ENCODE measurements at regions not wholly inside any gene's neighbourhood (a gene's known extent, or its start where the extent isn't known, plus 50 kb on each side); places are given as distances from the start of the nearest gene placed in this dataset.

DNA sequence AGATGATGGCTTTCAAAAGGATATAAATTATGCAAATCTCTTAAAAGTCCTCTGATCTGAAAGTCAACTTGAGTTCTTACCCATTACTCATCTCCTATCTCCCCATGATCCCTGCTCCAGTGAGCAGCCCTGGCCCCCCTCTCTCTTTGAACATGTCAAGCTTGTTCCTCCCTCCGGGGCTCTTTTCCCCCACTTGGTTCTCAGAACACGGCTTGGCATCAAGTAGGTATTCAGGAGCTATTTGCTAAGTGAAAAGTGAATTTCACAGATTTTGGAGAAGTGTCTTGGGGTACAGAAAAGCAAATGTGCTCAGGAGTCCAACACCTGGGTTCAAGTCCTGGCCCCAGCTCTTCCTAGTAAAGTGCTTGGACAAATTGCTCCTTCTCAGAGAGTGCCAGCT, 98.3 kb upstream of the CTBP2 start:
- Mint-ChIP-seq H3K9me3 (ENCODE audit: insufficient read depth) (peaks cover 4% of the 10 kb centered on the region), H3K27me3 (peaks cover 12% of the 10 kb centered on the region), H3K4me1 (no peaks in the 10 kb centered on the region), H3K27ac (no peak overlapping the region), H3K4me3 (no peak overlapping the region)
- Histone ChIP-seq H3K27me3 (replicated peaks in 1 of 4; ENCODE audit: control extremely low read depth in 1 of 4, control insufficient read depth in 3 of 4, insufficient read depth in 4 of 4, low read length in 3 of 4) (peaks cover 0 to 3% (median 0%) of the 10 kb centered on the region in 4 experiments), H4K20me1 (ENCODE audit: control insufficient read depth, insufficient read depth, low read length, poor library complexity, severe bottlenecking) (no peaks in the 10 kb centered on the region), H3K4me2 (replicated peaks; ENCODE audit: low read depth, low read length, poor library complexity, severe bottlenecking) (no peak overlapping the region), H3K79me2 (ENCODE audit: control insufficient read depth, insufficient read depth, low read length) (no peaks in the 10 kb centered on the region), H3K27ac (ENCODE audit: low read length in 2 of 2) (no peak overlapping the region), H3K9me3 (ENCODE audit: control extremely low read depth in 1 of 3, control insufficient read depth in 2 of 3, insufficient read depth in 1 of 3, low read length in 2 of 3) (peaks cover 0 to 10% (median 0%) of the 10 kb centered on the region in 3 donors), H3K36me3 (replicated peaks in 1 of 2; ENCODE audit: control extremely low read depth in 1 of 2, control insufficient read depth in 1 of 2, extremely low read depth in 1 of 2, insufficient read depth in 2 of 2, low read length in 1 of 2) (no peaks in the 10 kb centered on the region), H3K4me3 (ENCODE audit: control extremely low read depth in 1 of 5, extremely low read depth in 1 of 5, insufficient read depth in 1 of 5, low read depth in 2 of 5, low read length in 4 of 5) (no peak overlapping the region), H3K4me1 (ENCODE audit: control insufficient read depth in 2 of 2, insufficient read depth in 2 of 2, low read length in 2 of 2) (no peaks in the 10 kb centered on the region), H3K9ac (ENCODE audit: low read length) (no peak overlapping the region), H2AFZ (ENCODE audit: insufficient read depth, low read depth, low read length, poor library complexity, severe bottlenecking) (no peak overlapping the region)
- ChIA-PET POLR2A (no interaction called here), CTCF (no interaction called here)
- ATAC-seq (ENCODE audit: low read depth) (no peak), DNase-seq (no peak)
- intact Hi-C loops (cut with micrococcal nuclease) = no loop called here
- 60% methylated on average over 1 of the region's 2 CpGs for WGBS (ENCODE audit: insufficient coverage)
- no peak for TF ChIP-seq CTCF (IDR thresholded peaks at IDR 0.05)
- no peak for TF ChIP-seq EZH2 (IDR thresholded peaks at IDR 0.05; ENCODE audit: borderline replicate concordance, insufficient read depth, low read depth, low read length, poor library complexity, severe bottlenecking)

- ATAC-seq (ENCODE audit: low read depth) (no peak), DNase-seq (no peak)
- Mint-ChIP-seq H3K4me3 (no peak overlapping the region), H3K4me1 (no peaks in the 10 kb centered on the region), H3K9me3 (ENCODE audit: insufficient read depth) (peaks cover 9% of the 10 kb centered on the region), H3K27me3 (peaks cover 12% of the 10 kb centered on the region), H3K27ac (no peak overlapping the region)
- ChIA-PET CTCF (no interaction called here), POLR2A (no interaction called here)
- H3K4me2 ChIP-seq (replicated peaks; ENCODE audit: low read depth, low read length, poor library complexity, severe bottlenecking) = no peak overlapping the region
- intact Hi-C loops (cut with micrococcal nuclease) = no loop called here
- H3K27me3 ChIP-seq (replicated peaks in 1 of 4; ENCODE audit: control extremely low read depth in 1 of 4, control insufficient read depth in 3 of 4, insufficient read depth in 4 of 4, low read length in 3 of 4) = peaks cover 0 to 3% (median 0%) of the 10 kb centered on the region in 4 experiments
- TF ChIP-seq CTCF (IDR thresholded peaks at IDR 0.05) = no peak
- no peak for TF ChIP-seq EZH2 (IDR thresholded peaks at IDR 0.05; ENCODE audit: borderline replicate concordance, insufficient read depth, low read depth, low read length, poor library complexity, severe bottlenecking)
- no peak overlapping the region for H3K4me3 ChIP-seq (ENCODE audit: control extremely low read depth in 1 of 5, extremely low read depth in 1 of 5, insufficient read depth in 1 of 5, low read depth in 2 of 5, low read length in 4 of 5)
- no peak overlapping the region for H3K27ac ChIP-seq (ENCODE audit: low read length in 2 of 2)
- 87% methylated on average over 10 of the region's 12 CpGs for WGBS (ENCODE audit: insufficient coverage)
- no peaks in the 10 kb centered on the region for H3K36me3 ChIP-seq (replicated peaks in 1 of 2; ENCODE audit: control extremely low read depth in 1 of 2, control insufficient read depth in 1 of 2, extremely low read depth in 1 of 2, insufficient read depth in 2 of 2, low read length in 1 of 2)
- H3K9ac ChIP-seq (ENCODE audit: low read length) = no peak overlapping the region
- H3K9me3 ChIP-seq (ENCODE audit: control extremely low read depth in 1 of 3, control insufficient read depth in 2 of 3, insufficient read depth in 1 of 3, low read length in 2 of 3) = peaks cover 0 to 10% (median 0%) of the 10 kb centered on the region in 3 donors
- no peaks in the 10 kb centered on the region for H4K20me1 ChIP-seq (ENCODE audit: control insufficient read depth, insufficient read depth, low read length, poor library complexity, severe bottlenecking)
- H3K79me2 ChIP-seq (ENCODE audit: control insufficient read depth, insufficient read depth, low read length) = no peaks in the 10 kb centered on the region
- H2AFZ ChIP-seq (ENCODE audit: insufficient read depth, low read depth, low read length, poor library complexity, severe bottlenecking) = no peak overlapping the region
- H3K4me1 ChIP-seq (ENCODE audit: control insufficient read depth in 2 of 2, insufficient read depth in 2 of 2, low read length in 2 of 2) = no peaks in the 10 kb centered on the region
Observed at GRCh38 chr10:125257521-125258108, 97.3 kb upstream of the CTBP2 start.

All from B cell (primary cell).